ENCODE measurements at regions not wholly inside any gene's neighbourhood (a gene's known extent, or its start where the extent isn't known, plus 50 kb on each side); places are given as distances from the start of the nearest gene placed in this dataset.

- DNase-seq (ENCODE audit: low spot score) = no peak
Measured at GRCh38 chr13:107329991-107330390, 762.1 kb upstream of the ARGLU1 start.

GRCh38 chr13:107324416-107325204, 756.7 kb upstream of the ARGLU1 start:
- DNase-seq (ENCODE audit: low spot score) = no peak

- no peak for DNase-seq (ENCODE audit: low spot score)
Measured at GRCh38 chr13:107322228-107322627, 754.3 kb upstream of the ARGLU1 start.

GRCh38 chr13:107305178-107305577, 737.2 kb upstream of the ARGLU1 start:
- DNase-seq (ENCODE audit: low spot score) = no peak

GRCh38 chr13:107301724-107302374, 733.9 kb upstream of the ARGLU1 start:
- no peak for DNase-seq (ENCODE audit: low spot score)

GRCh38 chr13:107299717-107300116, 731.8 kb upstream of the ARGLU1 start:
- DNase-seq (ENCODE audit: low spot score) = no peak

GRCh38 chr13:107296804-107297203, 728.9 kb upstream of the ARGLU1 start:
- DNase-seq (ENCODE audit: low spot score) = no peak

- DNase-seq (ENCODE audit: low spot score) = no peak
Measured at GRCh38 chr13:107295416-107296140, 727.6 kb upstream of the ARGLU1 start.

- no peak for DNase-seq (ENCODE audit: low spot score)
Measured at GRCh38 chr13:107293924-107294323, 726.0 kb upstream of the ARGLU1 start.

- no peak for DNase-seq (ENCODE audit: low spot score)
Measured at GRCh38 chr13:107291875-107292274, 723.9 kb upstream of the ARGLU1 start.

GRCh38 chr13:107289540-107289939, 721.6 kb upstream of the ARGLU1 start:
- DNase-seq (ENCODE audit: low spot score) = no peak

- no peak for DNase-seq (ENCODE audit: low spot score)
Measured at GRCh38 chr13:107284173-107284572, 716.2 kb upstream of the ARGLU1 start.

- DNase-seq (ENCODE audit: low spot score) = no peak
Measured at GRCh38 chr13:107277911-107278310, 710.0 kb upstream of the ARGLU1 start.

- no peak for DNase-seq (ENCODE audit: low spot score)
Measured at GRCh38 chr13:107276936-107277335, 709.0 kb upstream of the ARGLU1 start.

GRCh38 chr13:107275945-107276614, 708.1 kb upstream of the ARGLU1 start:
- no peak for DNase-seq (ENCODE audit: low spot score)

- no peak for DNase-seq (ENCODE audit: low spot score)
Measured at GRCh38 chr13:107275312-107275711, 707.4 kb upstream of the ARGLU1 start.

GRCh38 chr13:107271227-107271626, 703.3 kb upstream of the ARGLU1 start:
- no peak for DNase-seq (ENCODE audit: low spot score)

- DNase-seq (ENCODE audit: low spot score) = no peak
Measured at GRCh38 chr13:107266657-107267056, 698.7 kb upstream of the ARGLU1 start.

- no peak for DNase-seq (ENCODE audit: low spot score)
Measured at GRCh38 chr13:107258599-107259187, 690.8 kb upstream of the ARGLU1 start.

- no peak for DNase-seq (ENCODE audit: low spot score)
Measured at GRCh38 chr13:107254392-107254791, 686.5 kb upstream of the ARGLU1 start.

- no peak for DNase-seq (ENCODE audit: low spot score)
Measured at GRCh38 chr13:107252428-107252827, 684.5 kb upstream of the ARGLU1 start.

GRCh38 chr13:107252021-107252420, 684.1 kb upstream of the ARGLU1 start:
- no peak for DNase-seq (ENCODE audit: low spot score)
